Neural crest cell (in vitro differentiated cells): ENCODE measurements at regions not wholly inside any gene's neighbourhood (a gene's known extent, or its start where the extent isn't known, plus 50 kb on each side); places are given as distances from the start of the nearest gene placed in this dataset.

ENCODE experiments used
- DNase-seq: peaks from one replicate; pipeline ENCODE4 v3.0.0; 2021; ENCODE audit warnings: low read depth, mixed read lengths, low spot score
- H3K27ac Mint-ChIP-seq: one replicate; pipeline ENCODE4 v1.8.0; 2021; ENCODE audit warnings: mild to moderate bottlenecking, mixed read lengths; ENCODE audit not compliant: unreplicated experiment
- H3K27me3 Mint-ChIP-seq: 2 replicates; pipeline ENCODE4 v1.8.0; 2021; ENCODE audit warnings: low read depth, mild to moderate bottlenecking, mixed read lengths
- H3K36me3 Mint-ChIP-seq: 2 replicates; pipeline ENCODE4 v1.8.0; 2021; ENCODE audit warnings: low read depth, mild to moderate bottlenecking, mixed read lengths
- H3K4me1 Mint-ChIP-seq: 2 replicates; pipeline ENCODE4 v1.8.0; 2021; ENCODE audit warnings: mixed read lengths
- H3K4me3 Mint-ChIP-seq: one replicate; pipeline ENCODE4 v1.8.0; 2021; ENCODE audit warnings: mild to moderate bottlenecking, mixed read lengths
- H3K9me3 Mint-ChIP-seq: 2 replicates; pipeline ENCODE4 v1.8.0; 2021; ENCODE audit warnings: mixed read lengths
- CTCF ChIP-seq: fragments of 200-600 bp; sonication (generic); conservative IDR thresholded peaks from 2 replicates; pipeline ENCODE4 v1.5.0; 2021; ENCODE audit warnings: antibody characterized with exemption, mild to moderate bottlenecking

GRCh38 chr1:232510367-232511110 lies 119.4 kb downstream of the SIPA1L2 start:
- H3K4me1 Mint-ChIP-seq: peaks cover 57% of the 10 kb centered on the region
- no peak overlapping the region for H3K4me3 Mint-ChIP-seq

GRCh38 chr1:232509570-232509969 lies 120.4 kb downstream of the SIPA1L2 start:
- Mint-ChIP-seq H3K36me3 (peaks cover 18% of the 10 kb centered on the region), H3K9me3 (no peaks in the 10 kb centered on the region), H3K27ac (peak overlapping the region; percentile 38), H3K4me1 (peaks cover 64% of the 10 kb centered on the region), H3K27me3 (no peaks in the 10 kb centered on the region), H3K4me3 (no peak overlapping the region)
- DNase-seq: no peak
- TF ChIP-seq CTCF: no peak

More at GRCh38 chr1:232510367-232511110, 119.4 kb downstream of the SIPA1L2 start:
- H3K9me3 Mint-ChIP-seq: no peaks in the 10 kb centered on the region
- DNase-seq: no peak
- no peak overlapping the region for H3K27ac Mint-ChIP-seq
- peaks cover 26% of the 10 kb centered on the region for H3K36me3 Mint-ChIP-seq
- no peaks in the 10 kb centered on the region for H3K27me3 Mint-ChIP-seq
- no peak for TF ChIP-seq CTCF

GRCh38 chr1:232508130-232508701 lies 121.7 kb downstream of the SIPA1L2 start:
- Mint-ChIP-seq H3K4me3 (no peak overlapping the region), H3K4me1 (peaks cover 64% of the 10 kb centered on the region), H3K27ac (no peak overlapping the region), H3K27me3 (no peaks in the 10 kb centered on the region), H3K36me3 (peaks cover 9% of the 10 kb centered on the region), H3K9me3 (no peaks in the 10 kb centered on the region)
- TF ChIP-seq CTCF: no peak
- DNase-seq: no peak

- Mint-ChIP-seq H3K4me3 (no peak overlapping the region), H3K9me3 (no peaks in the 10 kb centered on the region), H3K27me3 (no peaks in the 10 kb centered on the region), H3K36me3 (peaks cover 8% of the 10 kb centered on the region), H3K27ac (no peak overlapping the region), H3K4me1 (peaks cover 70% of the 10 kb centered on the region)
- DNase-seq: no peak
- no peak for TF ChIP-seq CTCF
Observed at GRCh38 chr1:232507571-232507970, 122.4 kb downstream of the SIPA1L2 start.

GRCh38 chr1:232505884-232506283 lies 124.0 kb downstream of the SIPA1L2 start:
- no peak for DNase-seq
- Mint-ChIP-seq H3K27ac (no peak overlapping the region), H3K4me1 (peaks cover 60% of the 10 kb centered on the region), H3K36me3 (peaks cover 3% of the 10 kb centered on the region), H3K9me3 (no peaks in the 10 kb centered on the region), H3K4me3 (no peak overlapping the region), H3K27me3 (no peaks in the 10 kb centered on the region)
- TF ChIP-seq CTCF: no peak
